Occipital lobe (tissue), 1 donor: ENCODE measurements at regions not wholly inside any gene's neighbourhood (a gene's known extent, or its start where the extent isn't known, plus 50 kb on each side); places are given as distances from the start of the nearest gene placed in this dataset.

Experiments
- DNase-seq: peaks from one replicate; lab custom pipeline; 2025; lab: John Stamatoyannopoulos, UW

- no peak for DNase-seq
Measured at GRCh38 chr3:72240531-72240930, 455.6 kb upstream of the PROK2 start.

- DNase-seq = no peak
Measured at GRCh38 chr3:72238801-72239200, 453.9 kb upstream of the PROK2 start.

- no peak for DNase-seq
Measured at GRCh38 chr3:72238010-72238691, 453.2 kb upstream of the PROK2 start.

GRCh38 chr3:72237679-72238009 is 452.7 kb upstream of the PROK2 start:
- no peak for DNase-seq

- DNase-seq = no peak
Measured at GRCh38 chr3:72234391-72234790, 449.4 kb upstream of the PROK2 start.

GRCh38 chr3:72233571-72233970 is 448.6 kb upstream of the PROK2 start:
- no peak for DNase-seq

GRCh38 chr3:72232777-72233176 is 447.8 kb upstream of the PROK2 start:
- no peak for DNase-seq

GRCh38 chr3:72232331-72232730 is 447.4 kb upstream of the PROK2 start:
- no peak for DNase-seq

GRCh38 chr3:72231439-72232196 is 446.7 kb upstream of the PROK2 start:
- DNase-seq = peak; percentile 60

- no peak for DNase-seq
Measured at GRCh38 chr3:72230774-72231379, 445.9 kb upstream of the PROK2 start.

- DNase-seq = no peak
Measured at GRCh38 chr3:72229952-72230351, 445.0 kb upstream of the PROK2 start.

- no peak for DNase-seq
Measured at GRCh38 chr3:72227486-72228070, 442.6 kb upstream of the PROK2 start.

- no peak for DNase-seq
Measured at GRCh38 chr3:72224804-72225509, 440.0 kb upstream of the PROK2 start.

- no peak for DNase-seq
Measured at GRCh38 chr3:72223628-72224027, 438.7 kb upstream of the PROK2 start.

GRCh38 chr3:72223116-72223515 is 438.2 kb upstream of the PROK2 start:
- DNase-seq = no peak

- DNase-seq = no peak
Measured at GRCh38 chr3:72222410-72222809, 437.5 kb upstream of the PROK2 start.

GRCh38 chr3:72220946-72221345 is 436.0 kb upstream of the PROK2 start:
- no peak for DNase-seq

- no peak for DNase-seq
Measured at GRCh38 chr3:72219752-72220151, 434.8 kb upstream of the PROK2 start.

GRCh38 chr3:72217570-72217969 is 432.6 kb upstream of the PROK2 start:
- DNase-seq = no peak

- DNase-seq = no peak
Measured at GRCh38 chr3:72214066-72214951, 429.4 kb upstream of the PROK2 start.
